ENCODE measurements at regions not wholly inside any gene's neighbourhood (a gene's known extent, or its start where the extent isn't known, plus 50 kb on each side); places are given as distances from the start of the nearest gene placed in this dataset.

DNA sequence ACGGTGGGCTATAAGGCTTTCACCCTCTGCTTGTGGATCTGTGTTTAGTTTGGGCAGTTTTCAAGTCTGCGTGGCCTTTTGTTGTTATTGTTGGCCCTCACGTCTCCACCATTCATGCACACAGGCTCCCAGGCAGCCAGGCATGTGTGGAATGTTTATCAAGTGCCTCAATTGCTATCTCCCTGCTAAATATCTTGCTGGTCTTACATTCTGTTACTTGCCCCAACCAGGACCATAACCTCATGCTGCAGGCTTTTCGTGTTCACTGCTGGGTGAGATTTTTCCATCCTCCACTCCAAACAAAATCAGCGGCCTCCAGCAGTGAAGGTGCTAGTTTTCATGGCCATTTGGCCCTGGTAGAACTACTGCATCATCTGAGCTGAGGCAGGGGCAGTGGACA, 63.0 kb upstream of the DSC1 start:
- CTCF ChIA-PET, result no interaction called here
- Mint-ChIP-seq H3K27me3 (no peaks in the 10 kb centered on the region), H3K36me3 (ENCODE audit: low read depth) (no peaks in the 10 kb centered on the region), H3K4me1 (no peaks in the 10 kb centered on the region), H3K4me3 (no peak overlapping the region), H3K9me3 (no peaks in the 10 kb centered on the region), H3K27ac (no peak overlapping the region)
- intact Hi-C loops (cut with micrococcal nuclease), result no loop called here
- POLR2A ChIA-PET, result no interaction called here
- ATAC-seq (ENCODE audit: low read depth), result no peak
- DNase-seq, result no peak
- TF ChIP-seq, protein P1, sequence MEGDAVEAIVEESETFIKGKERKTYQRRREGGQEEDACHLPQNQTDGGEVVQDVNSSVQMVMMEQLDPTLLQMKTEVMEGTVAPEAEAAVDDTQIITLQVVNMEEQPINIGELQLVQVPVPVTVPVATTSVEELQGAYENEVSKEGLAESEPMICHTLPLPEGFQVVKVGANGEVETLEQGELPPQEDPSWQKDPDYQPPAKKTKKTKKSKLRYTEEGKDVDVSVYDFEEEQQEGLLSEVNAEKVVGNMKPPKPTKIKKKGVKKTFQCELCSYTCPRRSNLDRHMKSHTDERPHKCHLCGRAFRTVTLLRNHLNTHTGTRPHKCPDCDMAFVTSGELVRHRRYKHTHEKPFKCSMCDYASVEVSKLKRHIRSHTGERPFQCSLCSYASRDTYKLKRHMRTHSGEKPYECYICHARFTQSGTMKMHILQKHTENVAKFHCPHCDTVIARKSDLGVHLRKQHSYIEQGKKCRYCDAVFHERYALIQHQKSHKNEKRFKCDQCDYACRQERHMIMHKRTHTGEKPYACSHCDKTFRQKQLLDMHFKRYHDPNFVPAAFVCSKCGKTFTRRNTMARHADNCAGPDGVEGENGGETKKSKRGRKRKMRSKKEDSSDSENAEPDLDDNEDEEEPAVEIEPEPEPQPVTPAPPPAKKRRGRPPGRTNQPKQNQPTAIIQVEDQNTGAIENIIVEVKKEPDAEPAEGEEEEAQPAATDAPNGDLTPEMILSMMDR (IDR thresholded peaks at IDR 0.05), result no peak

DNA sequence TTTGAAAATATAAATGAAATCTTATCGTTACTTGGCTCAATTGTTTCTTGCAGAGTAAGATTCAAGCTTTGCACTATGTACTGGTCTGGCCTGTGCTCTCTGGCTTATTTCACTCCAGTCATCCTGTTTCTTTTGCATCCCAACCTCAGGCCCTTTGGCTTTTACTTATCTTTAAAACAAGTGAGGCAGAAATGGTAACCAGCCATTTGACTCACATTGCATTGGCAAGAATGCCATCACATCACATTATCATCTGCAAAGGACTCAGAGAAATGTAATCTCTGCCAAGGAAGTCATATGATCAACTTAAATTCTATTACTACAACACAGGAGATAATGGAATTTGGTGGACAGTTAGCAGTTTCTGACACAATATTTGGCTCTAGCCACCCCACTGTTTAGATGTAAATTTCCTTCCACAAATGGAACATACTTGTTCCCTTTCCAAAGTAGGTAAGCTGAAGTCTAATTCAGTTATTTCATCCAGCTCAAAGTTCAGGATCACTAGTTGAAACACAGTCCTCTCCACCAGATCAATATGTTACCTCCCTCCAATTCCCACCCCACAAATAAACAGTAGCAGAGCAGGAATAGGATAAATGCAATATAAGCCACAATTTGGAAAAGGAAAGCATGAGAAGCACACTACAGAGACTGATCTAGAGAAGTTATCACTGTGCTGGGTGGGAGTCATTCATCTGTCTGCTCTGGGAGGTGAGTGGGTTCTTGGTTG, 65.0 kb upstream of the DSC1 start:
- intact Hi-C loops (cut with micrococcal nuclease), result no loop called here
- DNase-seq (no peak), ATAC-seq (ENCODE audit: low read depth) (no peak)
- no peaks in the 10 kb centered on the region for H3K9me3 Mint-ChIP-seq
- no peaks in the 10 kb centered on the region for H3K27me3 Mint-ChIP-seq
- H3K36me3 Mint-ChIP-seq (ENCODE audit: low read depth), result no peaks in the 10 kb centered on the region
- no peak overlapping the region for H3K4me3 Mint-ChIP-seq
- ChIA-PET POLR2A (no interaction called here), CTCF (no interaction called here)
- no peaks in the 10 kb centered on the region for H3K4me1 Mint-ChIP-seq
- H3K27ac Mint-ChIP-seq, result no peak overlapping the region
- TF ChIP-seq, protein P1 (IDR thresholded peaks at IDR 0.05), result no peak

DNA sequence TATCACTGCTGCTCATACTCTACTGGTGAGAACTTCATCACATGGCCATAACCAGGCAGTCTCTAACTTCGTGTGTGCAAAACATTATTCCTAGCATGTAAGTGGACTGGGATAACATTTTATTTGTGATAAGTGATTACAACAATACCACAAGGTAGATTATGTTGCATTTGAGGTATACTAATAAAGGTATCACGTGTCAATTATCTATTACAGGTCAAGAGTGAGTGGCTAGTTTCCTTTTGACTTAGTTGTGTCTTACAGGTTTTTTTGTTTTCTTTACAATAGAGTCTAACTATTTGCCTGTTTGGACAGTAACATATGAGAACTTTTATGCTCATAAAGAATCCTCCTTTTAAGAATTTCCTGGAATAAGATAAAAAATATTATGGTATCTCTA, 67.2 kb upstream of the DSC1 start:
- H3K4me1 Mint-ChIP-seq, result no peaks in the 10 kb centered on the region
- TF ChIP-seq, protein P1 (IDR thresholded peaks at IDR 0.05), result no peak
- no peak overlapping the region for H3K4me3 Mint-ChIP-seq
- H3K27me3 Mint-ChIP-seq, result no peaks in the 10 kb centered on the region
- no peaks in the 10 kb centered on the region for H3K36me3 Mint-ChIP-seq (ENCODE audit: low read depth)
- ATAC-seq (ENCODE audit: low read depth) (no peak), DNase-seq (no peak)
- no peaks in the 10 kb centered on the region for H3K9me3 Mint-ChIP-seq
- intact Hi-C loops (cut with micrococcal nuclease), result no loop called here
- ChIA-PET CTCF (no interaction called here), POLR2A (no interaction called here)
- H3K27ac Mint-ChIP-seq, result no peak overlapping the region

DNA sequence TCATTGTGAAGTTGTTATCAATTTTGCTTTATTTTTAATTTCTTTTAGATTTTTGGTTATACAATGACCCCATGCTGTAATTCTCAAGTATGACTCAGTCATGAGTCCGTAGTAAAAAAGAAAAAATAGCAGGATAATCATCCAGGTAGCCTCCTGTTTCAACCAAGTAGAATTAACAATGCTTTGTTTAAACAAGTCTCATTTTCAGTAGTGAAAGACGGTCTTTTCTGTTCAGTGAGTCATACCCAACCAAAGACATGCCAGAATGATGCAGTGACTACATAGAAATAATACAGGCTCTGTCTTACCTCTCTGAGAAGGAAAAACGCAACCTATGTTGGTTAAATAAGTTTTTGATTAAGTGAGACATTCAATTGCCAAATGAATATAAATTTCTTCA, 67.8 kb upstream of the DSC1 start:
- DNase-seq (no peak), ATAC-seq (ENCODE audit: low read depth) (no peak)
- intact Hi-C loops (cut with micrococcal nuclease), result no loop called here
- TF ChIP-seq, protein P1 (IDR thresholded peaks at IDR 0.05), result no peak
- Mint-ChIP-seq H3K36me3 (ENCODE audit: low read depth) (no peaks in the 10 kb centered on the region), H3K27ac (no peak overlapping the region), H3K4me3 (no peak overlapping the region), H3K9me3 (no peaks in the 10 kb centered on the region), H3K27me3 (no peaks in the 10 kb centered on the region), H3K4me1 (no peaks in the 10 kb centered on the region)
- ChIA-PET CTCF (no interaction called here), POLR2A (no interaction called here)

DNA sequence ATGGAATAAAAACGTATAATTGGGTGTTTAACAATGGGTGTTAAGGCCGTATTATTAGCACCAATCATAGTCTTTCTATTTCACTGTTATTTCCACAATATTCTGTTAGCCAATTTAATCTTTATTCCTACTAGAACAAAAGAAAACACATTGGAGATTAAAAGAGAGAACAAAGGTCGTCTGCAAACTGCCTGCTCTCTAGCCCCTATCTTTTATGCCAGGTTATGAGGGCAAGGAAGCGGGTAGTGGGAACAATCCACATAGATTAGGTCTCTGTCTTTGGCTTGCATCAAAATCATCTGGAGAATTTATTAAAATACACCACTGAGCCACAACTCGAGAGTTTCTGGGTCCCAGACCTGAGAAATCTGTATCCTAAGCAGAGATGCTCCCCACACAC, 69.4 kb upstream of the DSC1 start:
- Mint-ChIP-seq H3K27me3 (no peaks in the 10 kb centered on the region), H3K27ac (no peak overlapping the region), H3K4me3 (no peak overlapping the region), H3K9me3 (no peaks in the 10 kb centered on the region), H3K4me1 (no peaks in the 10 kb centered on the region), H3K36me3 (ENCODE audit: low read depth) (no peaks in the 10 kb centered on the region)
- no peak for DNase-seq
- intact Hi-C loops (cut with micrococcal nuclease), result no loop called here
- TF ChIP-seq, protein P1 (IDR thresholded peaks at IDR 0.05), result no peak
- ChIA-PET POLR2A (no interaction called here), CTCF (no interaction called here)
- ATAC-seq (ENCODE audit: low read depth), result no peak

Measured in activated B cell treated with CpG ODN at 0.5 μM for 24 hours (primary cell).